GM23248 (cell line): ENCODE measurements at regions not wholly inside any gene's neighbourhood (a gene's known extent, or its start where the extent isn't known, plus 50 kb on each side); places are given as distances from the start of the nearest gene placed in this dataset.

ENCODE experiments used
- DNase-seq: peaks from one replicate; pipeline ENCODE4 v3.0.0-alpha.2; 2015
- H2AFZ ChIP-seq: fragments of 200-600 bp; sonication (generic); 2 replicates; pipeline ENCODE4 v1.6.1; 2016; ENCODE audit warnings: antibody characterized with exemption
- H3F3A ChIP-seq: fragments of 200-600 bp; sonication (generic); 2 replicates; pipeline ENCODE4 v1.6.1; 2016; ENCODE audit warnings: mild to moderate bottlenecking, antibody characterized with exemption, mixed run types; ENCODE audit not compliant: insufficient read depth
- H3K27ac ChIP-seq: fragments of 200-600 bp; sonication (generic); 2 replicates; pipeline ENCODE4 v1.5.1; 2016; ENCODE audit warnings: mild to moderate bottlenecking
- H3K27me3 ChIP-seq: fragments of 200-600 bp; sonication (generic); replicated peaks from 2 replicates; pipeline ENCODE4 v1.6.1; 2016; ENCODE audit warnings: mild to moderate bottlenecking; ENCODE audit not compliant: insufficient read depth
- H3K36me3 ChIP-seq: fragments of 200-600 bp; sonication (generic); 2 replicates; pipeline ENCODE4 v1.6.1; 2016; ENCODE audit warnings: low read depth, mild to moderate bottlenecking
- H3K4me1 ChIP-seq: fragments of 200-600 bp; sonication (generic); 2 replicates; pipeline ENCODE4 v1.6.1; 2016; ENCODE audit warnings: mild to moderate bottlenecking; ENCODE audit not compliant: insufficient read depth
- H3K4me2 ChIP-seq: fragments of 200-600 bp; sonication (generic); one replicate; pipeline ENCODE4 v1.6.1; 2016; ENCODE audit warnings: mild to moderate bottlenecking; ENCODE audit not compliant: unreplicated experiment
- H3K4me3 ChIP-seq: fragments of 200-600 bp; sonication (generic); 2 replicates; pipeline ENCODE4 v1.5.1; 2016; ENCODE audit warnings: mild to moderate bottlenecking
- H3K79me2 ChIP-seq: fragments of 200-600 bp; sonication (generic); 2 replicates; pipeline ENCODE4 v1.6.1; 2016; ENCODE audit warnings: mild to moderate bottlenecking; ENCODE audit not compliant: insufficient read depth
- H3K9ac ChIP-seq: fragments of 200-600 bp; sonication (generic); 2 replicates; pipeline ENCODE4 v1.6.1; 2016; ENCODE audit warnings: mild to moderate bottlenecking
- H3K9me2 ChIP-seq: fragments of 200-600 bp; sonication (generic); 2 replicates; pipeline ENCODE4 v1.6.1; 2016; ENCODE audit warnings: mixed run types, mild to moderate bottlenecking, moderate library complexity; ENCODE audit not compliant: insufficient read depth
- H3K9me3 ChIP-seq: fragments of 200-600 bp; sonication (generic); one replicate; pipeline ENCODE4 v1.6.1; 2017; ENCODE audit warnings: low read depth
- H4K20me1 ChIP-seq: fragments of 200-600 bp; sonication (generic); 2 replicates; pipeline ENCODE4 v1.6.0; 2016; ENCODE audit not compliant: insufficient read depth
- EZH2 ChIP-seq: fragments of 200-600 bp; sonication (generic); IDR thresholded peaks from 2 replicates; pipeline ENCODE4 v1.6.1; 2018; ENCODE audit warnings: antibody characterized with exemption, mild to moderate bottlenecking; ENCODE audit not compliant: insufficient read depth, poor library complexity, severe bottlenecking
- EZH2phosphoT487 ChIP-seq: fragments of 200-600 bp; sonication (generic); IDR thresholded peaks from 2 replicates; pipeline ENCODE4 v1.6.1; 2018; ENCODE audit warnings: antibody characterized with exemption, moderate library complexity, mild to moderate bottlenecking, low read depth; ENCODE audit not compliant: insufficient read depth
- WGBS, 2 experiments: methylation state at CpG; one replicate each; pipeline ENCODE4 v1.1.6; 2015 to 2017; ENCODE audit warnings: low lambda C conversion rate in 2 of 2, low coverage in 1 of 2; ENCODE audit errors: missing lambda C conversion rate in 2 of 2; 5-methylcytosine and 5-hydroxymethylcytosine counted together
- in situ Hi-C: fragments of 300-500 bp; cut with MboI; formaldehyde crosslinking; loops from 2 replicates; pipeline ENCODE4 v1.15.0; 2020

DNA sequence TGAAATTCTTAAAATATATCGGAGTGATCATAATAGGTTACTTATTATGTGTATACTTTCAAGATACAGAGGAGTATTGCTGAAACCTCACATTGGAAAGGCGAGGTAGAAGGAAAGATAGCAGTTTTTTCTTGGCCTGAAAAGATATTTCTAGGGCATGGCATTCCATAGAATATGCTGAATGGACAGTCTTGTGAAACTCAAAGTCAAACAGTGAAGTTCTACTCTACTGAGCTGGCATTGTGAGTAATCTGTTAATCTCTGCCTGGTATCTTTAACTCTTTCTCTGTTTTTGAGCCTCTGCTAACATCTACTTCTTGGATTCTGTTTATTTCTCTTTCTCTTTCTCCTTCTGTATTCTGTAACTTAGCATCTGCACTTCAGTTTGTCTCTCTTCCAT is 176.3 kb upstream of the ZBTB20 start:
- Histone ChIP-seq H3K36me3 (no peaks in the 10 kb centered on the region), H3K9me2 (no peaks in the 10 kb centered on the region), H3K4me2 (no peak overlapping the region), H3K27me3 (no peaks in the 10 kb centered on the region), H3K27ac (no peak overlapping the region), H3K4me3 (no peak overlapping the region), H3K9me3 (no peaks in the 10 kb centered on the region), H3K79me2 (no peaks in the 10 kb centered on the region), H2AFZ (no peak overlapping the region), H4K20me1 (no peaks in the 10 kb centered on the region), H3K9ac (no peak overlapping the region), H3F3A (peaks cover 38% of the 10 kb centered on the region; the same call in 1 of the 2 replicates), H3K4me1 (peaks cover 38% of the 10 kb centered on the region)
- in situ Hi-C loops, result no loop called here
- DNase-seq, result peak; percentile 57
- WGBS, 2 experiments, result 65 to 70% methylated on average over 2 of the region's 2 CpGs
- TF ChIP-seq EZH2 (no peak), EZH2phosphoT487 (no peak)

DNA sequence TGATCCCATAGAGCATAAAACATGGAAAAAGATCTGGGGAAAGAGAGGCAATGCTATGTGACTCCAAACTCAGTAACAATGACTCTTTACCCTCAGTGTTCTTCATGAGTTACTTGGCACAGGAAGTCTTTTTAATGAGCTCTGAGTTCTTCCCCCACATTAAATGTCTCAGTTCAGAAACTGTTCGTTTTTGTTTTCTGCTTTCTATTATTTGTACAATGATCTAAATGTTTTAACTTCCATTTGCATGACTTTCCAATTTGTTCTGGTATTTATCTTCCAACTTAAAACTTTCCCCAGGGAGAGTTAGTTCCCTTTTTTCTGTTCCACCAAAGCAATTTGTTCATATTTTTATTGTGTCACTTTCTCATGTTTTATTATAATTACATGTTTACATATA is 177.0 kb upstream of the ZBTB20 start:
- Histone ChIP-seq H3K4me3 (no peak overlapping the region), H3K36me3 (no peaks in the 10 kb centered on the region), H4K20me1 (no peaks in the 10 kb centered on the region), H2AFZ (no peak overlapping the region), H3K9me3 (no peaks in the 10 kb centered on the region), H3K4me1 (peaks cover 38% of the 10 kb centered on the region), H3K27ac (no peak overlapping the region), H3K9ac (no peak overlapping the region), H3K4me2 (peak overlapping the region; percentile 18), H3K27me3 (no peaks in the 10 kb centered on the region), H3F3A (peaks cover 38% of the 10 kb centered on the region; the same call in 1 of the 2 replicates), H3K79me2 (no peaks in the 10 kb centered on the region), H3K9me2 (0 out of 2 replicates have a peak, but pooled peaks cover 2% of the 10 kb centered on the region)
- TF ChIP-seq EZH2phosphoT487 (no peak), EZH2 (no peak)
- in situ Hi-C loops, result no loop called here
- no peak for DNase-seq
- 0 to 3% methylated on average over 1 of the region's 1 CpG for WGBS, 2 experiments

DNA sequence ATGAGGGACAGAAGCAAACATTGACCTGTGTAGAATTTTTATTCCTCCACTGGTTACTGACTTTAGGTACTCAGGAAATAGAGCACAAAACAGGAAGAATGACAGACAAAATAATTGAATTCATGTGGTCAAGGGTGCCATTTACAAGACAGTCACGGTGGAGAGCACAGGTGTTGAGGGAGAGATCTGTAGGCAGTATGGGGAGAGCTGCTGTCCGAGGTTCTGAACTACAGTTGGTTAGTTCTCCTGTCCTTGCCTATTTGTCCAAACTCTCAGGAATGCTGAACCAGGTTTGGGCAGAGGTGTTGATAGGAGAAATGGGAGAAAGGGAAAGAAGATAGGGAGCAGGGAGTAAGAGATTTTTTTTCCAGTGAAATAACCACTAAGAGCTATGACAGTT is 178.5 kb upstream of the ZBTB20 start:
- DNase-seq, result peak; percentile 62
- peaks cover 43% of the 10 kb centered on the region for H3K4me1 ChIP-seq

DNA sequence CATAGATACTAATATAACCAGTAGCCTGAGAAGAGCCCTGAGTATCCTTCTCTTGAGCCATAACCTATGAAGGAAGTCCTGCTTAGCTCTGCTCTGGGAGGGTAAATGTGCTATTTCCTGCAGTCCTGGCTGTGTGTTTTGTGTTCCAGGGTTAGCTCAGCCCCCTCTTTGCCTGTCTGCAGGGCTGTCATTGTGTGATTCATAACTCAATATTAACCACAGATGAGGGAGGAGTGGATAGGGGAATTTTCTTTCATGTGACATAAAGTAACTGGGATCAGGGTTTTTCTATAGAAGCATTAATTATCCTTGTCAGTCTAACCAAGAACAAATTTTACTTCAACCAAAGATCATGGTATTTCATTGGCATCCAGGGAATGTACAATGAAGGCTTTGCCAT is 183.3 kb upstream of the ZBTB20 start:
- H3K79me2 ChIP-seq, result no peaks in the 10 kb centered on the region
- H3F3A ChIP-seq, result peaks cover 8% of the 10 kb centered on the region
- H3K9me3 ChIP-seq, result no peaks in the 10 kb centered on the region
- in situ Hi-C loops, result no loop called here
- no peak overlapping the region for H3K4me3 ChIP-seq
- no peak overlapping the region for H3K4me2 ChIP-seq
- H4K20me1 ChIP-seq, result no peaks in the 10 kb centered on the region
- peak; percentile 35 for DNase-seq
- H3K36me3 ChIP-seq, result no peaks in the 10 kb centered on the region
- peaks cover 10% of the 10 kb centered on the region for H3K4me1 ChIP-seq
- 0 out of 2 replicates have a peak, but pooled peaks cover 5% of the 10 kb centered on the region for H3K9me2 ChIP-seq
- H3K27ac ChIP-seq, result no peak overlapping the region
- no peaks in the 10 kb centered on the region for H3K27me3 ChIP-seq
- H2AFZ ChIP-seq, result no peak overlapping the region
- no peak overlapping the region for H3K9ac ChIP-seq
- TF ChIP-seq EZH2 (no peak), EZH2phosphoT487 (no peak)

More for the DNA sequence above, 178.5 kb upstream of the ZBTB20 start:
- Histone ChIP-seq H3F3A (peaks cover 41% of the 10 kb centered on the region), H3K9me3 (no peaks in the 10 kb centered on the region), H3K9me2 (0 out of 2 replicates have a peak, but pooled peaks cover 5% of the 10 kb centered on the region), H3K4me2 (no peak overlapping the region), H3K36me3 (no peaks in the 10 kb centered on the region), H4K20me1 (no peaks in the 10 kb centered on the region), H3K27me3 (no peaks in the 10 kb centered on the region), H3K4me3 (no peak overlapping the region), H2AFZ (no peak overlapping the region), H3K79me2 (no peaks in the 10 kb centered on the region), H3K27ac (no peak overlapping the region), H3K9ac (no peak overlapping the region)
- in situ Hi-C loops, result no loop called here
- no peak for TF ChIP-seq EZH2phosphoT487
- TF ChIP-seq EZH2, result no peak
- WGBS, 2 experiments, result 22 to 37% methylated on average over 2 of the region's 2 CpGs

DNA sequence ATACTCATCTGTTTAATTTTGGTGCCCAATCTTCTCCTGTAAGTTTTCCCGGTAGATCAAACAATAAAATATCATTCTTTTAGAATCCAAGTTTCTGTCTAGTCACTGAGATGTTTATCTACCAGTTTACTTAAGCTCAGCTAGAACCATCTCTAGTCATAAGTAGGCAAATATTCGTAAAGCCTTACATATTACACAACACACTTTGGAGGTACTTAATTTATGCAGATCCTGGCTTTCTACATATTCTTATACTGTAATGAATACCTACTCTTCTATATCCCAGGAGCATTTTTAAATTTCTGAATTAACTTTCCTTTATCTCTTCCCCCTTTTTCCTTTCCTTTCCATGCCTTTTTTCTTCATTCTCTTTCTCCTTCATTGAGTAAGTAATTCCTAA is 185.9 kb upstream of the ZBTB20 start:
- DNase-seq, result no peak
- Histone ChIP-seq H3K27me3 (no peaks in the 10 kb centered on the region), H3K9me3 (no peaks in the 10 kb centered on the region), H3K4me1 (peaks cover 10% of the 10 kb centered on the region), H3K79me2 (no peaks in the 10 kb centered on the region), H3K27ac (no peak overlapping the region), H3K9me2 (0 out of 2 replicates have a peak, but pooled peaks cover 5% of the 10 kb centered on the region), H3K4me3 (no peak overlapping the region), H4K20me1 (no peaks in the 10 kb centered on the region), H2AFZ (no peak overlapping the region), H3F3A (peaks cover 8% of the 10 kb centered on the region), H3K4me2 (no peak overlapping the region), H3K36me3 (no peaks in the 10 kb centered on the region), H3K9ac (no peak overlapping the region)
- TF ChIP-seq EZH2phosphoT487 (no peak), EZH2 (no peak)
- WGBS, 2 experiments, result 79 to 89% methylated on average over 2 of the region's 2 CpGs
- in situ Hi-C loops, result no loop called here
